Left lung (tissue), 4 donors: ENCODE measurements at regions not wholly inside any gene's neighbourhood (a gene's known extent, or its start where the extent isn't known, plus 50 kb on each side); places are given as distances from the start of the nearest gene placed in this dataset.

Experiments used
- ATAC-seq: fragments of 200-7000 bp; cut with Tn5 transposase; one replicate; pipeline ENCODE4 v1.9.1; 2020; ENCODE audit warnings: moderate library complexity
- DNase-seq, 4 donors: peaks; one replicate each; pipeline ENCODE4 v3.0.0-alpha.2; 2013 to 2020
- H3K27ac ChIP-seq, 2 donors: fragments of 200-600 bp; sonication (generic) in 1 of 2; one replicate each; pipeline versions ENCODE4 v1.5.0 to v1.8.0; 2020 to 2021
- H3K27me3 ChIP-seq, 2 donors: fragments of 200-600 bp; sonication (generic) in 1 of 2; one replicate each; pipeline versions ENCODE4 v1.5.0 to v1.8.0; 2020 to 2021
- H3K36me3 ChIP-seq, 2 donors: fragments of 200-600 bp; sonication (generic) in 1 of 2; one replicate each; pipeline versions ENCODE4 v1.5.0 to v1.8.0; 2020 to 2021
- H3K4me1 ChIP-seq, 2 donors: fragments of 200-600 bp; one replicate each; pipeline ENCODE4 v1.8.0; 2021
- H3K4me3 ChIP-seq, 2 donors: fragments of 200-600 bp; sonication (generic) in 1 of 2; one replicate each; pipeline versions ENCODE4 v1.5.0 to v1.8.0; 2020 to 2021; ENCODE audit warnings: mild to moderate bottlenecking in 1 of 2
- H3K9me3 ChIP-seq, 2 donors: fragments of 200-600 bp; sonication (generic) in 1 of 2; one replicate each; pipeline versions ENCODE4 v1.5.0 to v1.8.0; 2020 to 2021
- CTCF ChIP-seq, 2 donors: fragments of 200-600 bp; sonication (generic) in 1 of 2; IDR thresholded peaks; one replicate each; pipeline versions ENCODE4 v1.5.0 to v1.8.0; 2021; ENCODE audit warnings: antibody characterized with exemption in 2 of 2
- intact Hi-C, 2 donors: fragments of 100-400 bp; cut with DNase I; formaldehyde crosslinking; loops; one replicate each; pipeline versions ENCODE4 v1.11.2 to v1.14.2; 2022
- donor health status: DM: no; HTN: yes; CAD: no.
- donor health status: DM: no; HTN: no; CAD: no.

- no peaks in the 10 kb centered on the region for H3K27me3 ChIP-seq
- H3K4me1 ChIP-seq = no peaks in the 10 kb centered on the region
- intact Hi-C loops = no loop called here
- DNase-seq (no peak), ATAC-seq (peak; percentile 51)
- no peaks in the 10 kb centered on the region for H3K36me3 ChIP-seq
- no peak for TF ChIP-seq CTCF (IDR thresholded peaks at IDR 0.05)
- no peak overlapping the region for H3K27ac ChIP-seq
- no peak overlapping the region for H3K4me3 ChIP-seq
- H3K9me3 ChIP-seq = no peaks in the 10 kb centered on the region
Observed at GRCh38 chrX:45697591-45697990, 496.9 kb upstream of the DIPK2B start.

DNA sequence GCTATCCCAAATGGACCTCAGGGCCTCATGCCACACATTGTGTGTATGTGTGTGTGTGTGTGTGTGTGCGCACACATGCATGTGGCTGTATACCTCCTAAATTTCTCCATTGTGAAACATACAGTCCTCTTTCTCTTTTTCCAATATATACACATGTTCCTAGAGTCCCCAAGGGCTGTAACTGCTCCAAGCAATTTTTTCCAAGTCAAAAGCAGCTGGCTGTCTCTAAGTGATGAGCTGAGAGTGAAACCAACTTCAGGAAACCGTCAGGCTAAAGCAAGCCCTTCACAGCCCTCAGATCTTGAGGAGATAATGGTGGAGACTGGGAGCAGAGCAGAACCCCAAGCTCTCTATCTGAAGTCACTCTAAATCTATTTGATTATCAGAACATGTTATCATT lies 496.1 kb upstream of the DIPK2B start:
- DNase-seq = no peak
- TF ChIP-seq CTCF (IDR thresholded peaks at IDR 0.05) = no peak
- H3K4me3 ChIP-seq = no peak overlapping the region
- H3K9me3 ChIP-seq = no peaks in the 10 kb centered on the region
- no peaks in the 10 kb centered on the region for H3K36me3 ChIP-seq
- H3K27me3 ChIP-seq = no peaks in the 10 kb centered on the region
- no peak for ATAC-seq
- no peaks in the 10 kb centered on the region for H3K4me1 ChIP-seq
- intact Hi-C loops = no loop called here
- no peak overlapping the region for H3K27ac ChIP-seq

- ATAC-seq (no peak), DNase-seq (no peak)
- Histone ChIP-seq H3K27ac (no peak overlapping the region), H3K4me1 (no peaks in the 10 kb centered on the region), H3K9me3 (no peaks in the 10 kb centered on the region), H3K36me3 (no peaks in the 10 kb centered on the region), H3K4me3 (no peak overlapping the region), H3K27me3 (no peaks in the 10 kb centered on the region)
- TF ChIP-seq CTCF (IDR thresholded peaks at IDR 0.05) = no peak
- intact Hi-C loops = no loop called here
Observed at GRCh38 chrX:45689971-45690370, 489.3 kb upstream of the DIPK2B start.

DNA sequence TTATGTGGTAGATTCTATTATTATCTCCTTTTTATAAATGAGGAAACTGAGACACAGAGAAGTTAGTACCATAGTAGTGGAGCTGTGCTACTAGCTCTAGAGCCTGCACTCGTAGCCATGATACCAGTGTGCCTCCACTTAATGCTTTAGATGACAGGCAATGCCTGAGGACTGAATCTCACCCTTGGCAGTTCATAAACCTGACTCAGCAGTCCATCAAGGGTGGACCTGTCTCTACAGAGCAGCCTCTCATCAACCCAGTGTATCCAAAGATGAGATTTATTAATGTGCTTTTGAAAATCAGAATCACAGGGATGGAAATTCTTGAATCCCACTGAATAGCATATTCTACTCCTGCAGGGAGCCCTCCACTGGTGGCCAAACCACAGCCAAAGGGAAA lies 483.2 kb upstream of the DIPK2B start:
- H3K27ac ChIP-seq = no peak overlapping the region
- no peaks in the 10 kb centered on the region for H3K36me3 ChIP-seq
- H3K4me3 ChIP-seq = no peak overlapping the region
- no peaks in the 10 kb centered on the region for H3K9me3 ChIP-seq
- no peak for TF ChIP-seq CTCF (IDR thresholded peaks at IDR 0.05)
- H3K4me1 ChIP-seq = no peaks in the 10 kb centered on the region
- DNase-seq (no peak), ATAC-seq (no peak)
- peaks cover 0 to 3% of the 10 kb centered on the region in 2 donors for H3K27me3 ChIP-seq
- intact Hi-C loops = no loop called here

DNA sequence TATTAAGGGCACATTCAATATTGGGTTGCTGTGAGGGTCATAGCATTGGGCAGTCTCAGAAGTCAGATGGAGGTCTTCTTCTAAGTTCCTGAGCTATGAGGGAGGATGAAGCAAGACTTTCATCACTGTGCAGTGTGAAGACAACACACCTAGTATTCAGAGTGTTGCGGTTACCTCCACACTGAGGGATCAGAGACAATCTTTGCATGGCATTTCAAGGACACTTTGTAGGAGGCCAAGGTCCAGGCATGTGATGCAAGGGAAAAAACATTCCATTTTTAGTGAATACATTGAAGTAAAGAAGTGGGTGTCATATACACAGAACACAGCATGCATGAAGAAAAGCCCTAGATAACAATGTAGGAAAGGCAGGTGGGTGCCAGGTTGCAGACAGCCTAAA lies 481.2 kb upstream of the DIPK2B start:
- no peak for TF ChIP-seq CTCF (IDR thresholded peaks at IDR 0.05)
- Histone ChIP-seq H3K36me3 (no peaks in the 10 kb centered on the region), H3K9me3 (no peaks in the 10 kb centered on the region), H3K4me3 (no peak overlapping the region), H3K27ac (no peak overlapping the region), H3K4me1 (no peaks in the 10 kb centered on the region), H3K27me3 (peaks cover 0 to 3% of the 10 kb centered on the region in 2 donors)
- ATAC-seq (no peak), DNase-seq (no peak)
- intact Hi-C loops = no loop called here
